DMS 273 treated with DMSO at 0.1 percent for 48 hours (cell line): ENCODE measurements at regions not wholly inside any gene's neighbourhood (a gene's known extent, or its start where the extent isn't known, plus 50 kb on each side); places are given as distances from the start of the nearest gene placed in this dataset.

Experiments used
- DNase-seq: peaks from one replicate; lab custom pipeline; 2025; lab: John Stamatoyannopoulos, UW

- no peak for DNase-seq
These were observed 61.4 kb upstream of the PJA1 start for GRCh38 chrX:69226459-69227158.

GRCh38 chrX:69222103-69223090 is 57.1 kb upstream of the PJA1 start:
- DNase-seq: peak; percentile 37

- DNase-seq: no peak
These were observed 56.2 kb upstream of the PJA1 start for GRCh38 chrX:69221239-69222102.

GRCh38 chrX:69218407-69218997 is 53.2 kb upstream of the PJA1 start:
- no peak for DNase-seq

- DNase-seq: no peak
These were observed 51.7 kb upstream of the PJA1 start for GRCh38 chrX:69216911-69217310.

- DNase-seq: no peak
These were observed 51.2 kb upstream of the PJA1 start for GRCh38 chrX:69216446-69216845.

- DNase-seq: no peak
These were observed 50.1 kb upstream of the PJA1 start for GRCh38 chrX:69215161-69215875.
